MM.1S (cell line): ENCODE measurements at regions not wholly inside any gene's neighbourhood (a gene's known extent, or its start where the extent isn't known, plus 50 kb on each side); places are given as distances from the start of the nearest gene placed in this dataset.

ENCODE experiments used
- DNase-seq: peaks from one replicate; pipeline ENCODE4 v3.0.0-alpha.2; 2015
- H2AFZ ChIP-seq: fragments of 300-600 bp; sonication (generic); 2 replicates; pipeline ENCODE4 v1.6.0; 2016; ENCODE audit warnings: antibody characterized with exemption, low read length
- H3F3A ChIP-seq: fragments of 300-600 bp; sonication (generic); 2 replicates; pipeline ENCODE4 v1.6.1; 2016; ENCODE audit warnings: mild to moderate bottlenecking, antibody characterized with exemption, low read length, moderate library complexity, mixed read lengths; ENCODE audit not compliant: insufficient read depth
- H3K27ac ChIP-seq: fragments of 300-600 bp; sonication (generic); 2 replicates; pipeline ENCODE4 v1.5.1; 2016; ENCODE audit warnings: mild to moderate bottlenecking, low read length
- H3K27me3 ChIP-seq: fragments of 300-600 bp; sonication (generic); replicated peaks from 2 replicates; pipeline ENCODE4 v1.6.0; 2016; ENCODE audit warnings: low read length; ENCODE audit not compliant: insufficient read depth
- H3K36me3 ChIP-seq: fragments of 300-600 bp; sonication (generic); replicated peaks from 2 replicates; pipeline ENCODE4 v1.6.1; 2016; ENCODE audit warnings: mild to moderate bottlenecking, low read length, mixed read lengths; ENCODE audit not compliant: insufficient read depth
- H3K4me1 ChIP-seq: fragments of 300-600 bp; sonication (generic); 2 replicates; pipeline ENCODE4 v1.6.1; 2016; ENCODE audit warnings: low read length, mixed read lengths
- H3K4me2 ChIP-seq: fragments of 300-600 bp; sonication (generic); 2 replicates; pipeline ENCODE4 v1.6.0; 2016; ENCODE audit warnings: low read depth, low read length
- H3K4me3 ChIP-seq: fragments of 300-600 bp; sonication (generic); 2 replicates; pipeline ENCODE4 v1.5.1; 2016; ENCODE audit warnings: low read length, mixed read lengths
- H3K79me2 ChIP-seq: fragments of 300-600 bp; sonication (generic); 2 replicates; pipeline ENCODE4 v1.6.1; 2016; ENCODE audit warnings: mixed run types, low read length, mixed read lengths
- H3K9ac ChIP-seq: fragments of 300-600 bp; sonication (generic); 2 replicates; pipeline ENCODE4 v1.6.1; 2016; ENCODE audit warnings: low read length, mixed read lengths
- H3K9me2 ChIP-seq: fragments of 300-600 bp; sonication (generic); replicated peaks from 2 replicates; pipeline ENCODE4 v1.6.1; 2016; ENCODE audit warnings: mild to moderate bottlenecking, low read length, mixed read lengths; ENCODE audit not compliant: insufficient read depth
- H3K9me3 ChIP-seq: fragments of 300-600 bp; sonication (generic); replicated peaks from 2 replicates; pipeline ENCODE4 v1.6.1; 2016; ENCODE audit warnings: mild to moderate bottlenecking, low read length, mixed read lengths; ENCODE audit not compliant: insufficient read depth
- H4K20me1 ChIP-seq: fragments of 300-600 bp; sonication (generic); 2 replicates; pipeline ENCODE4 v1.6.1; 2016; ENCODE audit warnings: mild to moderate bottlenecking, low read length, moderate library complexity, mixed read lengths; ENCODE audit not compliant: insufficient read depth
- CTCF ChIP-seq: fragments of 300-600 bp; sonication (generic); IDR thresholded peaks from 2 replicates; pipeline ENCODE4 v1.5.1; 2016; ENCODE audit warnings: antibody characterized with exemption, low read length, mixed read lengths
- EZH2 ChIP-seq: fragments of 300-600 bp; sonication (generic); optimal IDR thresholded peaks from 2 replicates; pipeline ENCODE3; 2017; ENCODE audit warnings: low read depth, mild to moderate bottlenecking, antibody characterized with exemption, low read length, mixed read lengths
- EZH2phosphoT487 ChIP-seq: fragments of 300-600 bp; sonication (generic); IDR thresholded peaks from 2 replicates; pipeline ENCODE4 v1.6.1; 2018; ENCODE audit warnings: antibody characterized with exemption, low read length

GRCh38 chr10:88218362-88218761, 354.9 kb downstream of the PTEN start:
- H4K20me1 ChIP-seq = no peaks in the 10 kb centered on the region
- no peaks in the 10 kb centered on the region for H3F3A ChIP-seq
- H3K27me3 ChIP-seq = no peaks in the 10 kb centered on the region
- H2AFZ ChIP-seq = no peak overlapping the region
- no peak overlapping the region for H3K27ac ChIP-seq
- H3K36me3 ChIP-seq = no peaks in the 10 kb centered on the region
- no peak overlapping the region for H3K4me2 ChIP-seq
- TF ChIP-seq CTCF (no peak), EZH2phosphoT487 (no peak), EZH2 (no peak)
- no peak overlapping the region for H3K9ac ChIP-seq
- H3K9me2 ChIP-seq = no peaks in the 10 kb centered on the region
- H3K4me1 ChIP-seq = no peaks in the 10 kb centered on the region
- no peaks in the 10 kb centered on the region for H3K79me2 ChIP-seq
- no peak overlapping the region for H3K4me3 ChIP-seq
- H3K9me3 ChIP-seq = no peaks in the 10 kb centered on the region
- no peak for DNase-seq

- Histone ChIP-seq H3K4me3 (no peak overlapping the region), H3K4me1 (no peaks in the 10 kb centered on the region), H3K4me2 (no peak overlapping the region), H3F3A (no peaks in the 10 kb centered on the region), H4K20me1 (no peaks in the 10 kb centered on the region), H3K79me2 (no peaks in the 10 kb centered on the region), H3K27me3 (no peaks in the 10 kb centered on the region), H3K27ac (no peak overlapping the region), H3K36me3 (no peaks in the 10 kb centered on the region), H3K9me2 (no peaks in the 10 kb centered on the region), H3K9ac (no peak overlapping the region), H3K9me3 (no peaks in the 10 kb centered on the region), H2AFZ (no peak overlapping the region)
- no peak for DNase-seq
- TF ChIP-seq EZH2phosphoT487 (no peak), EZH2 (no peak), CTCF (no peak)
Measured at GRCh38 chr10:88219753-88220152, 356.3 kb downstream of the PTEN start.

- Histone ChIP-seq H3K4me1 (no peaks in the 10 kb centered on the region), H3K9ac (no peak overlapping the region), H3K36me3 (no peaks in the 10 kb centered on the region), H3K9me3 (no peaks in the 10 kb centered on the region), H3F3A (no peaks in the 10 kb centered on the region), H3K9me2 (no peaks in the 10 kb centered on the region), H3K27ac (no peak overlapping the region), H2AFZ (no peak overlapping the region), H3K4me3 (no peak overlapping the region), H3K27me3 (no peaks in the 10 kb centered on the region), H4K20me1 (no peaks in the 10 kb centered on the region), H3K79me2 (no peaks in the 10 kb centered on the region), H3K4me2 (no peak overlapping the region)
- TF ChIP-seq EZH2phosphoT487 (no peak), CTCF (no peak), EZH2 (no peak)
- no peak for DNase-seq
Measured at GRCh38 chr10:88221010-88221973, 357.9 kb downstream of the PTEN start.
